Lower lobe of right lung (tissue), 2 donors: ENCODE measurements at regions not wholly inside any gene's neighbourhood (a gene's known extent, or its start where the extent isn't known, plus 50 kb on each side); places are given as distances from the start of the nearest gene placed in this dataset.

Experiments
- ATAC-seq, 2 donors: fragments of 200-7000 bp; cut with Tn5 transposase; one replicate each; pipeline ENCODE4 v1.9.1; 2020 to 2022; ENCODE audit warnings: mild to moderate bottlenecking in 2 of 2, moderate library complexity in 2 of 2
- DNase-seq: peaks from one replicate; pipeline ENCODE4 v3.0.0-alpha.2; 2020
- H3K27ac ChIP-seq: fragments of 200-600 bp; one replicate; pipeline ENCODE4 v1.8.0; 2022
- H3K27me3 ChIP-seq: fragments of 200-600 bp; one replicate; pipeline ENCODE4 v1.8.0; 2022; ENCODE audit warnings: low read depth
- H3K36me3 ChIP-seq: fragments of 200-600 bp; one replicate; pipeline ENCODE4 v1.8.0; 2022; ENCODE audit warnings: mild to moderate bottlenecking
- H3K4me1 ChIP-seq: fragments of 200-600 bp; one replicate; pipeline ENCODE4 v1.8.0; 2022
- H3K4me3 ChIP-seq: fragments of 200-600 bp; one replicate; pipeline ENCODE4 v1.8.0; 2022; ENCODE audit warnings: mild to moderate bottlenecking
- H3K9me3 ChIP-seq: fragments of 200-600 bp; one replicate; pipeline ENCODE4 v1.8.0; 2022
- intact Hi-C: fragments of 100-400 bp; cut with DNase I; formaldehyde crosslinking; loops from one replicate; pipeline ENCODE4 v1.11.0; 2022
- TF ChIP-seq, protein P1 (sequence below): fragments of 200-600 bp; IDR thresholded peaks from one replicate; pipeline ENCODE4 v1.8.0; 2022; ENCODE audit warnings: antibody characterized with exemption, mild to moderate bottlenecking
- donor health status: DM: no; HTN: yes; CAD: no; lungs with severe emphysema.

DNA sequence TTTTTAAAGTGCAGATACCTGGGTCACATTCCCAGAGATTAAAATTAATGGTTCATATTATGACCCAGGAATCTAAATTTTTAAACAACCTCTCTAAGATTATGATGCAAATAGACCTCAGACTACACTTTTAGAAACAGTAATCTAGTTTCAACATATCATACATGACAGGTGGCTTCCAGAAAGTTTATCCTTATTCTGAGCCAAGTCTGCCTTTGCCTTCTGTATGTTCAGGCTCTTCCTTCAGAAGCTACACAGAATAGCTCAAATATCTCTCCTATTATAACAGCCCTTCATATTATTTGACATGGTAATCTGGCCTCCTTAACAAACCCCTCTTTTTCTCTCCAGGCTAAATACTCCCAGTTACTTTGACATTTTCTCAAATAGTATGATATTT, 101.9 kb downstream of the FZD1 start:
- intact Hi-C loops, result no loop called here
- no peaks in the 10 kb centered on the region for H3K27me3 ChIP-seq

DNA sequence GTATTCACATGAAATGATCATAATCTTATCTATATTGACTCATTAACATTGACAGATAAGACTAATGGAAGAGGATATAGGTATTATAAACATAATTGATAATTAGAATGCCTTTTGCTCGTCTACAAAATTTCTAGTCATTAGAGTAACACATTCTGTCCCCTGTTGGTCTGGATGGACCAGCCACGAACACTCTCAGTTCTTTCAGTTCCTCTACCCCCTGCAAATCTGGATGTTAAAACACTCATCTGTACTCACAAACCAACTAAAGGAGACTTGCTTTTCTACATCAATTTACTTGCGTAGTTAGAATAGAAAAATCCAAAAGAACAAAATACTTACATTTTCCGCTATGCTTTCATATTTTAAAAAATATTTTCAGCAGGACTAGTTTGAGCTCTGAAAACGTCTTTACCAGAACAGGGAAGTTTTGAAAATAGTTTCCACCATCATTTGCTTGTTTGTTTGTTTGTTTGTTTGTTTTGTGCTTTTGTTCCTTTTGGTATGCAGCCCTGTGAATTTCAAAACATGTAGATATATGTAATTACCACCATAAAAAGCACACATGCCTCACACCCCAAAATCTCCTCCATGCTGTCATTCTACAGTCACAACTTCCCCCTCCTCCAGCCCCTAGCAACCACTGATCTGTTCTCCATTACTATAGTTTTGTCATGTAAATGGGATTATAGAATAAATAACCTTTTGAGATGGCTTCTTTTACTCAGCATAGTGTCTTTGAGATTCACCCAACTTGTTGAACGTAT, 103.8 kb downstream of the FZD1 start:
- ATAC-seq (no peak), DNase-seq (no peak)
- no peak overlapping the region for H3K4me3 ChIP-seq
- intact Hi-C loops, result no loop called here
- no peaks in the 10 kb centered on the region for H3K36me3 ChIP-seq
- TF ChIP-seq, protein P1, sequence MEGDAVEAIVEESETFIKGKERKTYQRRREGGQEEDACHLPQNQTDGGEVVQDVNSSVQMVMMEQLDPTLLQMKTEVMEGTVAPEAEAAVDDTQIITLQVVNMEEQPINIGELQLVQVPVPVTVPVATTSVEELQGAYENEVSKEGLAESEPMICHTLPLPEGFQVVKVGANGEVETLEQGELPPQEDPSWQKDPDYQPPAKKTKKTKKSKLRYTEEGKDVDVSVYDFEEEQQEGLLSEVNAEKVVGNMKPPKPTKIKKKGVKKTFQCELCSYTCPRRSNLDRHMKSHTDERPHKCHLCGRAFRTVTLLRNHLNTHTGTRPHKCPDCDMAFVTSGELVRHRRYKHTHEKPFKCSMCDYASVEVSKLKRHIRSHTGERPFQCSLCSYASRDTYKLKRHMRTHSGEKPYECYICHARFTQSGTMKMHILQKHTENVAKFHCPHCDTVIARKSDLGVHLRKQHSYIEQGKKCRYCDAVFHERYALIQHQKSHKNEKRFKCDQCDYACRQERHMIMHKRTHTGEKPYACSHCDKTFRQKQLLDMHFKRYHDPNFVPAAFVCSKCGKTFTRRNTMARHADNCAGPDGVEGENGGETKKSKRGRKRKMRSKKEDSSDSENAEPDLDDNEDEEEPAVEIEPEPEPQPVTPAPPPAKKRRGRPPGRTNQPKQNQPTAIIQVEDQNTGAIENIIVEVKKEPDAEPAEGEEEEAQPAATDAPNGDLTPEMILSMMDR, result no peak
- H3K9me3 ChIP-seq, result no peaks in the 10 kb centered on the region
- H3K27me3 ChIP-seq, result no peaks in the 10 kb centered on the region
- no peak overlapping the region for H3K27ac ChIP-seq
- no peaks in the 10 kb centered on the region for H3K4me1 ChIP-seq

More for the DNA sequence above, 101.9 kb downstream of the FZD1 start:
- ATAC-seq (no peak), DNase-seq (no peak)
- no peaks in the 10 kb centered on the region for H3K36me3 ChIP-seq
- no peaks in the 10 kb centered on the region for H3K9me3 ChIP-seq
- H3K4me3 ChIP-seq, result no peak overlapping the region
- H3K27ac ChIP-seq, result no peak overlapping the region
- no peaks in the 10 kb centered on the region for H3K4me1 ChIP-seq
- TF ChIP-seq, protein P1, result no peak

DNA sequence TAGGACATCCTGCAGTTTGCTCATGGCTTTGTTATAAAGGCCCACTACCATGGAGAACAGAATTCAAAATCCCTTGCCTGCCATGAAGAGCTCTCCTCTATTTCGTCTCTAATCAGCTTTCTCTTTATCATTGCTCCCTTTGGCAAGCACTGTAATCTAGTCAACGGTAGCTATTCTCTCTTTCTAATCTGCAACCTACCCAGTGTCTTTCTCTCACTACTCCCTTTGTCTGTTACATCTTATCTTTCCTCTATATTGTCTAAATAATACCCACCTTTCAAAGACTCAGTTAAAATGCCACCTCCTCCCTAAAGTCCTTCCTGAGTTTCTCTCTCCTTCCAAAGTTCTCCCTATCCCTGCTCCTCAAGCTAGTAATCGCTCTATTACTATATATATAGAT, 108.1 kb downstream of the FZD1 start:
- Histone ChIP-seq H3K27ac (no peak overlapping the region), H3K4me1 (no peaks in the 10 kb centered on the region), H3K27me3 (no peaks in the 10 kb centered on the region), H3K36me3 (no peaks in the 10 kb centered on the region), H3K4me3 (no peak overlapping the region), H3K9me3 (no peaks in the 10 kb centered on the region)
- ATAC-seq (no peak), DNase-seq (no peak)
- intact Hi-C loops, result no loop called here
- TF ChIP-seq, protein P1, result no peak

DNA sequence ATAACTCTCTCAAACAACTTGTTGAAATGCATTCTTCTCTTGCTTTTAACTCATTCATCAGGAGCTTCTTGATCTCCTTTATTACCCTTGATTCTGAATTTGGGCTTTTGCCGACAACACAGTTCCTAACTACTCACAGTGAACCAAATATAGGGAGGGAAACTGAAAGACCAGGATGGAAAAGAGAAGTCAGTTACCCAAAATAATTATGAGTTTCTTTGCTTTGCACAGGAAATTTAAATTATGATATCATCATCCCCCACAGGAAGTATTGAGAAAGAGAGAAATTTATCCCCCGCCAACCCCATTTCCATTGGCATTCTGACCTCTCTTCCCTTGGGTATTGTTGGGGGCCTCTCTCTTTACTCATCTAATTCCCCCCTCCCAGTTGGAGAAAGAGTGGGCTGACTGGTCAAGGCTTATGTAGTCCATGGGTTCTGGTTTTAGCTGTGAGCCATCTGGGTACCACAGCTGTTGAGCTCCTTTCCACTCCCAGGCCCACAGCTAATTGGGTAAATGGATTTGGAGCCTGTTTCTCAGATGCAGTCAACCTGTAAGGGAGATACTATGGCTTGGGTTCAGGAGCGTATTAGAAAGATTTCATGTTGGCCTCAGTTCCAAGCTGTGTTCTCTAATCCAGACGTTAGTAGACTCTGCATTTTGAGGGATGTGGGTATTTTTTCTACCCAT, 109.0 kb downstream of the FZD1 start:
- no peaks in the 10 kb centered on the region for H3K27me3 ChIP-seq
- TF ChIP-seq, protein P1, result no peak
- H3K4me1 ChIP-seq, result no peaks in the 10 kb centered on the region
- no peak for DNase-seq
- H3K27ac ChIP-seq, result no peak overlapping the region
- no peak for ATAC-seq
- H3K4me3 ChIP-seq, result no peak overlapping the region
- no peaks in the 10 kb centered on the region for H3K36me3 ChIP-seq
- no peaks in the 10 kb centered on the region for H3K9me3 ChIP-seq
- intact Hi-C loops, result no loop called here

DNA sequence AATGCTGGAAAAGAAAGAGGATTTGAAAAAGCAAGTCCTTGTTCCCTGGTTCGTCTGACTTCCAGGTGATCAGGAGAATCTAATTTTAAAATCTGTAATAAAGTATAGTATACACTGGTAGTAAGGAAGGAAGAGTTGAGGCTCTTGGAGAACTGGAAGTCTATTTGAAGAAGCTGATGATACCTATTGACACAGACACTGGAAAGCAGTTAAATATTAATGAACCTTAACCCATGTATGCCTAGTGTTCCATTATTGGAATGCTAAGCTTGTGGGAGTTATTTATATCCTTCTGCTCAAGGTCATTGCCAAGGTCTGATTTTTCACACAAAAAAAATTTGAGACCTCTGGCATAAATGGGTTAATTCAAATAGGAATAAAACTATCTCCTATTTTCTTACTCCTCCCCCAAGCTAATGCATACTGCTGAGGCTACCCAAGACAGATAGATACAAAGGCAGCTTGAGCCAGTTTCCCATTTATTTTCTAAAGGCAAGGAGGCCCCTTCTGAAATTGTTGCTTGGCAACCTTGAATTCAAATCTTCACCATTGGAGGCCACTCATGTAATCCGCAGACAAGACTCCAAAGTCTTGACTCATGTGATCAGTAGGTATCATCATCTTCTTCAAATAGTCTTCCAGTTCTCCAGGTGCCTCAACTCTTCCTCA, 110.2 kb downstream of the FZD1 start:
- no peaks in the 10 kb centered on the region for H3K36me3 ChIP-seq
- H3K27me3 ChIP-seq, result no peaks in the 10 kb centered on the region
- H3K4me1 ChIP-seq, result no peaks in the 10 kb centered on the region
- ATAC-seq (no peak), DNase-seq (no peak)
- TF ChIP-seq, protein P1, result no peak
- H3K27ac ChIP-seq, result no peak overlapping the region
- no peak overlapping the region for H3K4me3 ChIP-seq
- intact Hi-C loops, result no loop called here
- H3K9me3 ChIP-seq, result no peaks in the 10 kb centered on the region
